Prostate gland (tissue), 2 donors: ENCODE measurements at regions not wholly inside any gene's neighbourhood (a gene's known extent, or its start where the extent isn't known, plus 50 kb on each side); places are given as distances from the start of the nearest gene placed in this dataset.

Source experiments
- DNase-seq: peaks from one replicate; pipeline ENCODE4 v3.0.0-alpha.2; 2019; ENCODE audit warnings: low spot score
- H3K27ac ChIP-seq, 2 donors: fragments of 200-600 bp; sonication (generic); 2 replicates each; pipeline ENCODE4 v1.5.1; 2017 to 2019
- H3K27me3 ChIP-seq: fragments of 200-600 bp; sonication (generic); replicated peaks from 2 replicates; pipeline ENCODE4 v1.5.1; 2019; ENCODE audit not compliant: insufficient read depth
- H3K36me3 ChIP-seq, 2 donors: fragments of 200-600 bp; sonication (generic); 1 replicate in 1 of 2; 2 replicates in 1 of 2; pipeline versions ENCODE4 v1.5.1 to v1.8.1; 2017 to 2019
- H3K4me1 ChIP-seq: fragments of 200-600 bp; sonication (generic); replicated peaks from 2 replicates; pipeline ENCODE4 v1.5.1; 2019
- H3K4me3 ChIP-seq, 2 donors: fragments of 200-600 bp; sonication (generic); 2 replicates each; pipeline ENCODE4 v1.5.1; 2017 to 2019
- H3K9me3 ChIP-seq: fragments of 200-600 bp; sonication (generic); 2 replicates; pipeline ENCODE4 v1.5.1; 2017
- POLR2A ChIP-seq: fragments of 450-650 bp; IDR thresholded peaks from one replicate; pipeline ENCODE4 v1.6.1; 2016; ENCODE audit warnings: antibody characterized with exemption, mild to moderate bottlenecking
- POLR2AphosphoS5 ChIP-seq: sonication (generic); formaldehyde crosslinking; IDR thresholded peaks from one replicate; pipeline ENCODE4 v1.6.1; 2017; ENCODE audit warnings: antibody characterized with exemption
- WGBS: methylation state at CpG from one replicate; pipeline ENCODE4 v1.1.5; 2018; 5-methylcytosine and 5-hydroxymethylcytosine counted together
- intact Hi-C: fragments of 100-400 bp; cut with DNase I; formaldehyde crosslinking; loops from one replicate; pipeline ENCODE4 v1.14.2; 2022
- TF ChIP-seq, protein P1 (sequence below), 4 experiments: fragments of 200-600 bp in 2 of 4; fragments of 450-650 bp in 2 of 4; sonication (generic) in 2 of 4; IDR thresholded peaks; 1 replicate in 3 of 4; 2 replicates in 1 of 4; pipeline ENCODE4 v1.5.1; 2016 to 2019; ENCODE audit warnings: antibody characterized with exemption in 4 of 4, mild to moderate bottlenecking in 2 of 4, moderate library complexity in 2 of 4

- no peak overlapping the region for H3K4me3 ChIP-seq
Observed at GRCh38 chr5:82702046-82702445, 375.1 kb downstream of the TMEM167A start.

DNA sequence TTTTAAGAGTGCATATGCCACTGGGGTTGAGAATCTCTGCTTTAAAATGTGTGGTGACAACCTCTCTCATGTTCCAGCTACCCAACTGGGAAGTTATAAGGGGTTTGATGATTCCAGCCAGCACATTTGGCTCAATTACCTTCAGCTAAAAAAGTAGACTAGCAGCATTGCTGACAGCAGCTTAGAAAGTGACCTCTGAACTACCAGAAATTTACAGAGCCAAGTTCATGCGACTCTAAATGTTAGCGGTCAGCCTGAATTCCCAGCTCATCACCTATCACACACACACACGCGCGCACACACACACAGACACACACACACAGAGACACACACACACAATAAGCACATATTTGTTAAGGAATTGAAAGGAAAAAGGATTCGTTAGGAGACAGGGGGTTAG, 377.5 kb downstream of the TMEM167A start:
- H3K4me3 ChIP-seq: no peak overlapping the region
- no peaks in the 10 kb centered on the region for H3K4me1 ChIP-seq
- H3K27me3 ChIP-seq: no peaks in the 10 kb centered on the region
- no peaks in the 10 kb centered on the region for H3K36me3 ChIP-seq
- H3K9me3 ChIP-seq: no peaks in the 10 kb centered on the region
- TF ChIP-seq POLR2A: no peak
- TF ChIP-seq POLR2AphosphoS5: no peak
- TF ChIP-seq, protein P1, sequence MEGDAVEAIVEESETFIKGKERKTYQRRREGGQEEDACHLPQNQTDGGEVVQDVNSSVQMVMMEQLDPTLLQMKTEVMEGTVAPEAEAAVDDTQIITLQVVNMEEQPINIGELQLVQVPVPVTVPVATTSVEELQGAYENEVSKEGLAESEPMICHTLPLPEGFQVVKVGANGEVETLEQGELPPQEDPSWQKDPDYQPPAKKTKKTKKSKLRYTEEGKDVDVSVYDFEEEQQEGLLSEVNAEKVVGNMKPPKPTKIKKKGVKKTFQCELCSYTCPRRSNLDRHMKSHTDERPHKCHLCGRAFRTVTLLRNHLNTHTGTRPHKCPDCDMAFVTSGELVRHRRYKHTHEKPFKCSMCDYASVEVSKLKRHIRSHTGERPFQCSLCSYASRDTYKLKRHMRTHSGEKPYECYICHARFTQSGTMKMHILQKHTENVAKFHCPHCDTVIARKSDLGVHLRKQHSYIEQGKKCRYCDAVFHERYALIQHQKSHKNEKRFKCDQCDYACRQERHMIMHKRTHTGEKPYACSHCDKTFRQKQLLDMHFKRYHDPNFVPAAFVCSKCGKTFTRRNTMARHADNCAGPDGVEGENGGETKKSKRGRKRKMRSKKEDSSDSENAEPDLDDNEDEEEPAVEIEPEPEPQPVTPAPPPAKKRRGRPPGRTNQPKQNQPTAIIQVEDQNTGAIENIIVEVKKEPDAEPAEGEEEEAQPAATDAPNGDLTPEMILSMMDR (IDR thresholded peaks at IDR 0.05): no peak
- intact Hi-C loops: no loop called here
- H3K27ac ChIP-seq: no peak overlapping the region
- WGBS: 93% methylated on average over 6 of the region's 6 CpGs
- DNase-seq: no peak

More at GRCh38 chr5:82702046-82702445, 375.1 kb downstream of the TMEM167A start:
- intact Hi-C loops: no loop called here
- Histone ChIP-seq H3K27ac (no peak overlapping the region), H3K27me3 (no peaks in the 10 kb centered on the region), H3K9me3 (no peaks in the 10 kb centered on the region), H3K4me1 (no peaks in the 10 kb centered on the region), H3K36me3 (no peaks in the 10 kb centered on the region)
- no peak for TF ChIP-seq POLR2AphosphoS5
- no peak for TF ChIP-seq POLR2A
- TF ChIP-seq, protein P1 (IDR thresholded peaks at IDR 0.05): no peak
- DNase-seq: no peak
- 0% methylated on average over 1 of the region's 1 CpG for WGBS

DNA sequence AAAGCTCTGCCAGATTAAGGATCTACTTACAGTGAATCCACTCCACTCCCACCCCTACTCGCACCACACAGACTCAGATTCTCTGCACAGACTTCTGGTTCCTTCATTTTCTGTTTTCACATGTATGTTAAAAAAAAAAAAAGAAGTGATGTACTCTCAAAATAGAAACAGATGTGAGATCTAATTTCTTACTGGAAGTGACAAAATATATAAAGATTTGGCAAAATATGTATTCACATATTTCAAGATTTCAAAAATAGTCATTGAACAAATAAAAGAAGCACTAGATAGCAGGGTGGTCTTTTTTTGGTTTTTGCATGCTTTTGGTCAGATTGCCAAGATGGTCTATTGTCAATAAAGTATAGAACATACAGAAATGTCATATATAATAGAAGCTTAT, 379.2 kb downstream of the TMEM167A start:
- H3K4me1 ChIP-seq: no peaks in the 10 kb centered on the region
- WGBS: 97% methylated on average over 1 of the region's 1 CpG
- no peak overlapping the region for H3K4me3 ChIP-seq
- intact Hi-C loops: no loop called here
- no peaks in the 10 kb centered on the region for H3K27me3 ChIP-seq
- H3K27ac ChIP-seq: no peak overlapping the region
- H3K9me3 ChIP-seq: no peaks in the 10 kb centered on the region
- H3K36me3 ChIP-seq: no peaks in the 10 kb centered on the region
- DNase-seq: no peak
- TF ChIP-seq, protein P1 (IDR thresholded peaks at IDR 0.05): no peak
- TF ChIP-seq POLR2A: no peak
- no peak for TF ChIP-seq POLR2AphosphoS5

DNA sequence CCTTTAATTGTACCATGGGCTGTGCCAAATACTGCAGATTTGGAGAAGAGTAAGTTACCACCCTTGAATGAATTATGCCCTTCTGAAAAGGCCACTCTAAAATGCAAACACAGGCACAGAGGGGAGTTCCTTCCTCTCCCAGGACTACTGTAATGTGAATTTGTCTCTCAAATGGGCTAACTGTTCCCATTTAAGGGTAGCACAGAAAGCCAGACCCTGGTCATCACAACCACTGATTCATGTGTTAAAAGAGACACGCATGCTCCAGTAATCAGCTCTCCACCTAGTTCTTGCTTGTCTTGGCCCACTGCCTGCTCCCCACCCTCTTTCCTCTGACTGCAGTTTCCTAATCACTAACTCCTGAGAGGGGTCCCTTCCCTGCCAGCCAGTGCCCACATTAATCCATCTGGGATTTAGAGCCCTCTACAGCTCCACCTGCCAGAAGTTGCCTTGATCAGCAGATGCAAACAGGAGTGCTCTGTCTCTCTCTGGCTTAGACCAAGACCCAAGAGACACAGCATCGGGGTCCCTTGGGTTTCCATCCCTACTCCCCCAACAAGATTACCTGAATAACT, 382.4 kb downstream of the TMEM167A start:
- WGBS: 88% methylated on average over 2 of the region's 2 CpGs
- Histone ChIP-seq H3K27ac (no peak overlapping the region), H3K27me3 (no peaks in the 10 kb centered on the region), H3K4me1 (no peaks in the 10 kb centered on the region), H3K9me3 (no peaks in the 10 kb centered on the region), H3K36me3 (no peaks in the 10 kb centered on the region), H3K4me3 (no peak overlapping the region)
- TF ChIP-seq POLR2AphosphoS5: no peak
- intact Hi-C loops: no loop called here
- DNase-seq: no peak

DNA sequence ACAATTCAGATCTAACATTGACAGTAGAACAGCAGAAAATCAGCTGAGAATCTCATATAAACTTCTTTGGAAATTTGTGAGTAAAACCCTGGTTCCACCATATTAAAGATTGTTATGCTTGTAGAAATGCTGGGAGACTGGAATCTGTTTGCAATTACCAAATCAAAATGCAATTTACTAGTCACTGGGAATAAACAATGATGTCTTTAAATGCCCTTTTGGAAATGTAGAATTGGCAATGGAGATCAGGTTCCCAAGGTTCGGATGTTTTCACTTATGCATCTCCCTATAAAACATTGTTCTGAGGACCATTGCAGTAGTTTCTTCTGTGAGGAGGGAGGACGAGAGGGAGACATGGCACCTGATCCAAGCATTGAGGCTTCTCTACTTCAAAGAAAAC, 384.4 kb downstream of the TMEM167A start:
- Histone ChIP-seq H3K27me3 (no peaks in the 10 kb centered on the region), H3K4me1 (no peaks in the 10 kb centered on the region), H3K36me3 (no peaks in the 10 kb centered on the region), H3K9me3 (no peaks in the 10 kb centered on the region), H3K4me3 (no peak overlapping the region), H3K27ac (no peak overlapping the region)
- DNase-seq: no peak
- 61% methylated on average over 2 of the region's 2 CpGs for WGBS
- intact Hi-C loops: no loop called here
- no peak for TF ChIP-seq POLR2AphosphoS5
- no peak for TF ChIP-seq POLR2A
- TF ChIP-seq, protein P1 (IDR thresholded peaks at IDR 0.05): no peak
